AG04450 (cell line): ENCODE measurements at regions not wholly inside any gene's neighbourhood (a gene's known extent, or its start where the extent isn't known, plus 50 kb on each side); places are given as distances from the start of the nearest gene placed in this dataset.

ENCODE experiments used
- CTCF ChIA-PET: fragments of 300-600, 350-600 bp; formaldehyde crosslinking; extraction: SDS; loops from one replicate; lab custom pipeline; 2022; ENCODE audit warnings: antibody characterized with exemption, inconsistent platforms; lab: Charles Lee
- POLR2A ChIA-PET: fragments of 350-600 bp; formaldehyde crosslinking; extraction: SDS; loops from one replicate; lab custom pipeline; 2021; ENCODE audit warnings: antibody characterized with exemption, inconsistent platforms; lab: Yijun Ruan, JAX
- DNase-seq: peaks from one replicate; pipeline ENCODE4 v3.0.0-alpha.2; 2011; ENCODE audit warnings: low read depth, low spot score
- H3K27ac ChIP-seq: one replicate; pipeline ENCODE4 v1.5.1; 2012; ENCODE audit warnings: low read depth, low read length, control low read depth
- H3K27me3 ChIP-seq: one replicate; pipeline ENCODE4 v1.6.0; 2012; ENCODE audit warnings: low read length; ENCODE audit not compliant: control insufficient read depth, insufficient read depth
- H3K4me3 ChIP-seq: 2 replicates; pipeline ENCODE4 v1.5.1; 2011; ENCODE audit warnings: mild to moderate bottlenecking, low read depth, low read length, control low read depth
- H3K9me3 ChIP-seq: 2 replicates; pipeline ENCODE4 v1.5.1; 2012; ENCODE audit warnings: low read length; ENCODE audit not compliant: control insufficient read depth, insufficient read depth
- CTCF ChIP-seq: IDR thresholded peaks from 2 replicates; pipeline ENCODE4 v1.5.1; 2011; ENCODE audit warnings: low read depth, low read length, control low read depth, inconsistent platforms

GRCh38 chr16:72487283-72487682 is 315.3 kb upstream of the PMFBP1 start:
- no peak overlapping the region for H3K4me3 ChIP-seq
- H3K27ac ChIP-seq: no peak overlapping the region
- POLR2A ChIA-PET: no interaction called here
- H3K27me3 ChIP-seq: no peaks in the 10 kb centered on the region
- no peak for DNase-seq
- CTCF ChIA-PET: interaction anchor here (0.5 kb wide), 1 partner anchor 22 kb away, joined by 3 read pairs; no protein-coding TSS in a partner anchor
- no peaks in the 10 kb centered on the region for H3K9me3 ChIP-seq
- TF ChIP-seq CTCF: no peak

- TF ChIP-seq CTCF: no peak
- Histone ChIP-seq H3K9me3 (no peaks in the 10 kb centered on the region), H3K27ac (no peak overlapping the region), H3K4me3 (no peak overlapping the region), H3K27me3 (no peaks in the 10 kb centered on the region)
- no peak for DNase-seq
- ChIA-PET POLR2A (interaction anchor here (0.7 kb wide), 1 partner anchor 9 kb away, joined by 3 read pairs; no protein-coding TSS in a partner anchor), CTCF (no interaction called here)
Observed at GRCh38 chr16:72482695-72483094, 310.7 kb upstream of the PMFBP1 start.

- CTCF ChIA-PET: no interaction called here
- TF ChIP-seq CTCF: no peak
- H3K9me3 ChIP-seq: no peaks in the 10 kb centered on the region
- no peak for DNase-seq
- H3K27ac ChIP-seq: no peak overlapping the region
- H3K4me3 ChIP-seq: no peak overlapping the region
- POLR2A ChIA-PET: no interaction called here
- no peaks in the 10 kb centered on the region for H3K27me3 ChIP-seq
Observed at GRCh38 chr16:72481419-72481818, 309.5 kb upstream of the PMFBP1 start.

- TF ChIP-seq CTCF: no peak
- Histone ChIP-seq H3K27me3 (no peaks in the 10 kb centered on the region), H3K9me3 (no peaks in the 10 kb centered on the region), H3K27ac (no peak overlapping the region), H3K4me3 (no peak overlapping the region)
- DNase-seq: no peak
- POLR2A ChIA-PET: no interaction called here
- CTCF ChIA-PET: no interaction called here
Observed at GRCh38 chr16:72480911-72481310, 309.0 kb upstream of the PMFBP1 start.

GRCh38 chr16:72475688-72476087 is 303.7 kb upstream of the PMFBP1 start:
- ChIA-PET CTCF (interaction anchor here (0.6 to 2.0 kb wide), 4 partner anchors 9 to 1403 kb away, joined by 3 to 7 read pairs (median 4); no protein-coding TSS in a partner anchor), POLR2A (no interaction called here)
- no peak overlapping the region for H3K27ac ChIP-seq
- no peak overlapping the region for H3K4me3 ChIP-seq
- H3K9me3 ChIP-seq: no peaks in the 10 kb centered on the region
- no peak for DNase-seq
- H3K27me3 ChIP-seq: no peaks in the 10 kb centered on the region
- TF ChIP-seq CTCF: no peak
